Neural progenitor cell (in vitro differentiated cells): ENCODE measurements at regions not wholly inside any gene's neighbourhood (a gene's known extent, or its start where the extent isn't known, plus 50 kb on each side); places are given as distances from the start of the nearest gene placed in this dataset.

Source experiments
- DNase-seq: peaks from one replicate; pipeline ENCODE4 v3.0.0-alpha.2; 2016; ENCODE audit warnings: low spot score
- H2AFZ ChIP-seq: fragments of 200-600 bp; sonication (generic); replicated peaks from 2 replicates; pipeline ENCODE4 v1.6.1; 2016; ENCODE audit warnings: antibody characterized with exemption
- H3F3A ChIP-seq: fragments of 200-600 bp; sonication (generic); 2 replicates; pipeline ENCODE4 v1.6.1; 2016; ENCODE audit warnings: antibody characterized with exemption, low read depth
- H3K27ac ChIP-seq: fragments of 200-600 bp; sonication (generic); 2 replicates; pipeline ENCODE4 v1.5.1; 2016; ENCODE audit warnings: mild to moderate bottlenecking
- H3K27me3 ChIP-seq: fragments of 200-600 bp; sonication (generic); 2 replicates; pipeline ENCODE4 v1.6.1; 2016; ENCODE audit warnings: mild to moderate bottlenecking, moderate library complexity
- H3K36me3 ChIP-seq: fragments of 200-600 bp; sonication (generic); 2 replicates; pipeline ENCODE4 v1.5.1; 2016
- H3K4me1 ChIP-seq: fragments of 200-600 bp; sonication (generic); 2 replicates; pipeline ENCODE4 v1.6.1; 2016; ENCODE audit warnings: mixed run types
- H3K4me2 ChIP-seq: fragments of 200-600 bp; sonication (generic); 2 replicates; pipeline ENCODE4 v1.6.1; 2016
- H3K4me3 ChIP-seq: fragments of 200-600 bp; sonication (generic); 2 replicates; pipeline ENCODE4 v1.5.1; 2016
- H3K79me2 ChIP-seq: fragments of 200-600 bp; sonication (generic); 2 replicates; pipeline ENCODE4 v1.6.1; 2016; ENCODE audit warnings: low read depth
- H3K9ac ChIP-seq: fragments of 200-600 bp; sonication (generic); 2 replicates; pipeline ENCODE4 v1.6.1; 2016
- H3K9me3 ChIP-seq: fragments of 200-600 bp; sonication (generic); 2 replicates; pipeline ENCODE4 v1.5.1; 2016; ENCODE audit warnings: low read depth
- H4K20me1 ChIP-seq: fragments of 200-600 bp; sonication (generic); 2 replicates; pipeline ENCODE4 v1.6.1; 2016; ENCODE audit warnings: low read depth
- H3K27ac Mint-ChIP-seq: 3 replicates; pipeline ENCODE4 v1.8.0; 2021; ENCODE audit warnings: mixed read lengths
- H3K27me3 Mint-ChIP-seq: 2 replicates; pipeline ENCODE4 v1.8.0; 2022; ENCODE audit warnings: low read depth, mild to moderate bottlenecking, inconsistent platforms, moderate library complexity, mixed read lengths; ENCODE audit not compliant: insufficient read depth
- H3K36me3 Mint-ChIP-seq: 3 replicates; pipeline ENCODE4 v1.8.0; 2021; ENCODE audit warnings: mixed read lengths
- H3K4me1 Mint-ChIP-seq: 3 replicates; pipeline ENCODE4 v1.8.0; 2021; ENCODE audit warnings: mixed read lengths
- H3K4me3 Mint-ChIP-seq: 3 replicates; pipeline ENCODE4 v1.8.0; 2021; ENCODE audit warnings: mild to moderate bottlenecking, moderate library complexity, mixed read lengths
- H3K9me3 Mint-ChIP-seq: 3 replicates; pipeline ENCODE4 v1.8.0; 2020; ENCODE audit warnings: mixed read lengths
- CTCF ChIP-seq: fragments of 200-600 bp; sonication (generic); IDR thresholded peaks from 2 replicates; pipeline ENCODE4 v1.5.1; 2017; ENCODE audit warnings: antibody characterized with exemption, mild to moderate bottlenecking
- EZH2 ChIP-seq: fragments of 200-600 bp; sonication (generic); IDR thresholded peaks from 2 replicates; pipeline ENCODE4 v1.6.1; 2017; ENCODE audit warnings: antibody characterized with exemption, mild to moderate bottlenecking, moderate library complexity
- EZH2phosphoT487 ChIP-seq: fragments of 200-600 bp; sonication (generic); IDR thresholded peaks from 2 replicates; pipeline ENCODE4 v1.6.1; 2017; ENCODE audit warnings: antibody characterized with exemption

GRCh38 chr2:158009399-158009798 lies 92.3 kb upstream of the UPP2 start:
- H3K36me3 ChIP-seq = no peaks in the 10 kb centered on the region
- no peak overlapping the region for H3K4me3 ChIP-seq
- no peaks in the 10 kb centered on the region for H3K27me3 ChIP-seq
- TF ChIP-seq CTCF (no peak), EZH2 (no peak), EZH2phosphoT487 (no peak)
- DNase-seq = no peak
- no peaks in the 10 kb centered on the region for H4K20me1 ChIP-seq
- no peak overlapping the region for H3K4me3 Mint-ChIP-seq
- H3K36me3 Mint-ChIP-seq = no peaks in the 10 kb centered on the region
- H3K27me3 Mint-ChIP-seq = peaks cover 5% of the 10 kb centered on the region
- H3K4me1 ChIP-seq = peaks cover 12% of the 10 kb centered on the region
- H3K27ac Mint-ChIP-seq = no peak overlapping the region
- H2AFZ ChIP-seq = no peak overlapping the region
- H3K79me2 ChIP-seq = no peaks in the 10 kb centered on the region
- no peaks in the 10 kb centered on the region for H3K9me3 Mint-ChIP-seq
- H3K9me3 ChIP-seq = no peaks in the 10 kb centered on the region
- H3K27ac ChIP-seq = no peak overlapping the region
- H3F3A ChIP-seq = no peaks in the 10 kb centered on the region
- no peak overlapping the region for H3K9ac ChIP-seq
- no peak overlapping the region for H3K4me2 ChIP-seq
- peaks cover 29% of the 10 kb centered on the region for H3K4me1 Mint-ChIP-seq

GRCh38 chr2:158006961-158007719 lies 94.5 kb upstream of the UPP2 start:
- H3F3A ChIP-seq = no peaks in the 10 kb centered on the region
- H3K27me3 Mint-ChIP-seq = peaks cover 7% of the 10 kb centered on the region
- no peak overlapping the region for H3K4me2 ChIP-seq
- H3K4me1 ChIP-seq = no peaks in the 10 kb centered on the region
- no peaks in the 10 kb centered on the region for H4K20me1 ChIP-seq
- peak; percentile 13 for DNase-seq
- no peaks in the 10 kb centered on the region for H3K9me3 ChIP-seq
- H2AFZ ChIP-seq = no peak overlapping the region
- H3K27ac Mint-ChIP-seq = peak overlapping the region; percentile 80
- H3K9me3 Mint-ChIP-seq = no peaks in the 10 kb centered on the region
- no peak overlapping the region for H3K4me3 ChIP-seq
- no peak overlapping the region for H3K27ac ChIP-seq
- H3K36me3 ChIP-seq = no peaks in the 10 kb centered on the region
- peaks cover 25% of the 10 kb centered on the region for H3K4me1 Mint-ChIP-seq
- TF ChIP-seq EZH2 (no peak), EZH2phosphoT487 (no peak), CTCF (no peak)
- no peaks in the 10 kb centered on the region for H3K79me2 ChIP-seq
- H3K36me3 Mint-ChIP-seq = no peaks in the 10 kb centered on the region
- H3K9ac ChIP-seq = no peak overlapping the region
- no peaks in the 10 kb centered on the region for H3K27me3 ChIP-seq
- H3K4me3 Mint-ChIP-seq = no peak overlapping the region

- H2AFZ ChIP-seq = no peak overlapping the region
Observed at GRCh38 chr2:158004126-158004764, 97.4 kb upstream of the UPP2 start.

More at GRCh38 chr2:158004126-158004764, 97.4 kb upstream of the UPP2 start:
- H3K27ac Mint-ChIP-seq = no peak overlapping the region
- Histone ChIP-seq H3K9me3 (no peaks in the 10 kb centered on the region), H4K20me1 (no peaks in the 10 kb centered on the region), H3K27ac (no peak overlapping the region), H3K27me3 (no peaks in the 10 kb centered on the region), H3K4me1 (peaks cover 3% of the 10 kb centered on the region), H3K4me3 (no peak overlapping the region), H3K79me2 (no peaks in the 10 kb centered on the region), H3K4me2 (no peak overlapping the region), H3K9ac (no peak overlapping the region), H3F3A (no peaks in the 10 kb centered on the region), H3K36me3 (no peaks in the 10 kb centered on the region)
- no peaks in the 10 kb centered on the region for H3K9me3 Mint-ChIP-seq
- H3K36me3 Mint-ChIP-seq = no peaks in the 10 kb centered on the region
- H3K4me3 Mint-ChIP-seq = no peak overlapping the region
- H3K27me3 Mint-ChIP-seq = peaks cover 2% of the 10 kb centered on the region
- peaks cover 25% of the 10 kb centered on the region for H3K4me1 Mint-ChIP-seq
- DNase-seq = no peak
- TF ChIP-seq EZH2phosphoT487 = no peak
- TF ChIP-seq CTCF = no peak
- no peak for TF ChIP-seq EZH2
